SK-N-SH (cell line): ENCODE measurements at regions not wholly inside any gene's neighbourhood (a gene's known extent, or its start where the extent isn't known, plus 50 kb on each side); places are given as distances from the start of the nearest gene placed in this dataset.

Source experiments
- CTCF ChIP-seq: fragments of 200-600 bp; sonication (generic); IDR thresholded peaks from 2 replicates; pipeline ENCODE4 v1.6.1; 2017; ENCODE audit warnings: antibody characterized with exemption, mild to moderate bottlenecking, moderate library complexity
- ELF1 ChIP-seq: IDR thresholded peaks from 2 replicates; pipeline ENCODE4 v1.4.0; 2012
- MXI1 ChIP-seq: IDR thresholded peaks from 2 replicates; pipeline ENCODE4 v1.6.1; 2012; ENCODE audit warnings: mild to moderate bottlenecking, low read depth, low read length, improper control_type of control experiment
- NRF1 ChIP-seq: IDR thresholded peaks from 2 replicates; pipeline ENCODE4 v1.6.1; 2012; ENCODE audit warnings: low read depth, mild to moderate bottlenecking, low read length
- TAF1 ChIP-seq: IDR thresholded peaks from 2 replicates; pipeline ENCODE4 v1.6.1; 2012; ENCODE audit warnings: low read depth, mild to moderate bottlenecking, low read length, moderate library complexity, borderline replicate concordance
- USF2 ChIP-seq: fragments of 150-350 bp; IDR thresholded peaks from 2 replicates; pipeline ENCODE4 v1.6.1; 2017; ENCODE audit warnings: antibody characterized with exemption, low read length, low read depth, borderline replicate concordance

- no peak for TF ChIP-seq CTCF
- TF ChIP-seq TAF1, result no peak
- no peak for TF ChIP-seq USF2
- no peak for TF ChIP-seq ELF1
- no peak for TF ChIP-seq NRF1
- TF ChIP-seq MXI1, result no peak
Measured at GRCh38 chr10:62919776-62920175, 103.6 kb upstream of the EGR2 start.
